ENCODE measurements at regions not wholly inside any gene's neighbourhood (a gene's known extent, or its start where the extent isn't known, plus 50 kb on each side); places are given as distances from the start of the nearest gene placed in this dataset.

DNA sequence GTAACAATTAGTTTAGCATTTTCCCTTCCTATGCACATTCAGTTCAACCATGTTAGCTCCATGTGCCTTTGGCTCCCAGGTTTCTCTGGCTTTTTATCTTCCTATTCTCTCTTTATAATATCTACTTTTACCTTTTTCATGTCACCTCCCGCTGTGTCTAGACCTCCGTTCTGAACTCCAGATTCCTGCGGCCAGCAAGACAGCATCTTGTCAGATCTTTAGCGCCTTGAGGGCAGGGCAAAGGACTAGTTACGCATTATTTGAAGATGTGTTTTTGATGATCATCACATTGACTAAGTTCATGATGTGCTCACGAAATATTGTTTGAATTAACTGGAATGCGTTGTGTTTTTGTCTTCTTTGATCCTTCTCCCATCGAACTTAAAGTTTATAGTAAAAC, 1126.8 kb downstream of the CDH11 start:
- no peak overlapping the region for H3K27ac ChIP-seq
- TF ChIP-seq POLR2A (IDR thresholded peaks at IDR 0.05), result no peak
- TF ChIP-seq, protein P1, sequence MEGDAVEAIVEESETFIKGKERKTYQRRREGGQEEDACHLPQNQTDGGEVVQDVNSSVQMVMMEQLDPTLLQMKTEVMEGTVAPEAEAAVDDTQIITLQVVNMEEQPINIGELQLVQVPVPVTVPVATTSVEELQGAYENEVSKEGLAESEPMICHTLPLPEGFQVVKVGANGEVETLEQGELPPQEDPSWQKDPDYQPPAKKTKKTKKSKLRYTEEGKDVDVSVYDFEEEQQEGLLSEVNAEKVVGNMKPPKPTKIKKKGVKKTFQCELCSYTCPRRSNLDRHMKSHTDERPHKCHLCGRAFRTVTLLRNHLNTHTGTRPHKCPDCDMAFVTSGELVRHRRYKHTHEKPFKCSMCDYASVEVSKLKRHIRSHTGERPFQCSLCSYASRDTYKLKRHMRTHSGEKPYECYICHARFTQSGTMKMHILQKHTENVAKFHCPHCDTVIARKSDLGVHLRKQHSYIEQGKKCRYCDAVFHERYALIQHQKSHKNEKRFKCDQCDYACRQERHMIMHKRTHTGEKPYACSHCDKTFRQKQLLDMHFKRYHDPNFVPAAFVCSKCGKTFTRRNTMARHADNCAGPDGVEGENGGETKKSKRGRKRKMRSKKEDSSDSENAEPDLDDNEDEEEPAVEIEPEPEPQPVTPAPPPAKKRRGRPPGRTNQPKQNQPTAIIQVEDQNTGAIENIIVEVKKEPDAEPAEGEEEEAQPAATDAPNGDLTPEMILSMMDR (IDR thresholded peaks at IDR 0.05), result no peak
- no peak overlapping the region for H3K4me3 ChIP-seq
- no peak for DNase-seq
- H3K36me3 ChIP-seq, result no peaks in the 10 kb centered on the region
- intact Hi-C loops (cut with DNase I; ENCODE audit: low total_unique reads), result no loop called here
- no peaks in the 10 kb centered on the region for H3K27me3 ChIP-seq
- no peaks in the 10 kb centered on the region for H3K9me3 ChIP-seq
- H3K4me1 ChIP-seq, result no peaks in the 10 kb centered on the region

DNA sequence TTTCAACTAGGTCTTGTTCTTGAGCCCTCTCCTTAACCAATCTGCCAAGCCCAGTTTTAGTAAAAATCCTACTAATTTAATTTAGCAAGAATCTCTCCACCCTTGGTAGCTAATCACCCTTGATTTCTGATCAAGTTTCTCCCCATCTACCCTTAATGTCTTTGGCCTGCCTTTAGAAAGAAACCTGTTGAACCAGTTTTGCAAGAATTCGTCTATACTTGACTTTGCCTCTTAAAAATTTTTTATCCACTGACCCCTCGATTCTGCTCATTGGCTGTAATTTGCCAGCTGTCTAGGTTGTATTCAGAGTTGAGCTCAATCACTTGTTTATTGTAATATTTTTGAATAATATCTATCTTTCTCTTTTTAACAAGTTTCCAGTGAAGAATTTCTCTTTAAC, 1138.5 kb downstream of the CDH11 start:
- DNase-seq, result no peak
- intact Hi-C loops (cut with DNase I; ENCODE audit: low total_unique reads), result no loop called here

DNA sequence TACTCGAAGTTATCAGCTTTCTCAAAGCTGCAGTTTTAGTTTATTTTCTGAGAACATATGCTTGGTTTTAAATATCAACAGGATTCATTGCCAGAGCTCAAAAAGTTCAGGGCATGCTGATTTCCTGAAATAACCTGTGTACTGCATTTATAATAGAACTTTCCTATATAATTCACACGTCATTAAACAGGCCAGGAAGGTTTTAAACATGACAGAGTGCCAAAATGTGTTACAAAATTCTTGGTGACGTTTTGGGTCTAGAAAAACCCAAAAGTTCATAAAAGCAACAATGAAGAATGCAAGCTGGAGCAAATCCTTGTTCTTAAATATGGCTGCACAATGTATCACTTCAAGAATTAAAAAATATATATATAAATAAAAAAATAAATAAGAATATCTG, 1139.1 kb downstream of the CDH11 start:
- Histone ChIP-seq H3K27ac (no peak overlapping the region), H3K9me3 (no peaks in the 10 kb centered on the region), H3K27me3 (no peaks in the 10 kb centered on the region), H3K36me3 (no peaks in the 10 kb centered on the region), H3K4me3 (no peak overlapping the region), H3K4me1 (no peaks in the 10 kb centered on the region)
- no peak for DNase-seq
- TF ChIP-seq, protein P1 (IDR thresholded peaks at IDR 0.05), result no peak
- no peak for TF ChIP-seq POLR2A (IDR thresholded peaks at IDR 0.05)
- intact Hi-C loops (cut with DNase I; ENCODE audit: low total_unique reads), result no loop called here

More for the DNA sequence above, 1138.5 kb downstream of the CDH11 start:
- no peaks in the 10 kb centered on the region for H3K36me3 ChIP-seq
- H3K9me3 ChIP-seq, result no peaks in the 10 kb centered on the region
- no peaks in the 10 kb centered on the region for H3K4me1 ChIP-seq
- H3K4me3 ChIP-seq, result no peak overlapping the region
- TF ChIP-seq, protein P1 (IDR thresholded peaks at IDR 0.05), result no peak
- TF ChIP-seq POLR2A (IDR thresholded peaks at IDR 0.05), result no peak
- no peak overlapping the region for H3K27ac ChIP-seq
- H3K27me3 ChIP-seq, result no peaks in the 10 kb centered on the region

DNA sequence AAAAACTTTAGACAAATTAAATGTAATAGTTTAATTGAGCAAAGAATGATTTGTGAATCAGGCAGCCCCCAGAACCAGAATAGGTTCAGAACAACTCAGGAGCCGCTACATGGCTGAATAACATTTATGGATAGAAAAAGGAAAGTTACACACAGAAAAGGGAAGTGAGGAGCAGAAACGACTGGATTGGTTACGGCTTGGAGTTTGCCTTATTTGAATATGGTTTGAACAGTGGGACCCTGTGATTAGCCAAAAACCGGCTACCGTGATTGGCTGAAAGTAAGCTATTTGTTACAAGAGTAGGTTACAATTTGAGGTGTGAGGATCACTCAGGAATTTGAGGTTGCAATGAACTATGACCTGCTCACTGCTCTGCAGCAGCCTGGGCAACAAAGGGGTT, 1139.8 kb downstream of the CDH11 start:
- Histone ChIP-seq H3K36me3 (no peaks in the 10 kb centered on the region), H3K4me1 (no peaks in the 10 kb centered on the region), H3K27me3 (no peaks in the 10 kb centered on the region), H3K9me3 (no peaks in the 10 kb centered on the region), H3K27ac (no peak overlapping the region), H3K4me3 (no peak overlapping the region)
- TF ChIP-seq POLR2A (IDR thresholded peaks at IDR 0.05), result no peak
- TF ChIP-seq, protein P1 (IDR thresholded peaks at IDR 0.05), result no peak
- intact Hi-C loops (cut with DNase I; ENCODE audit: low total_unique reads), result no loop called here
- no peak for DNase-seq

DNA sequence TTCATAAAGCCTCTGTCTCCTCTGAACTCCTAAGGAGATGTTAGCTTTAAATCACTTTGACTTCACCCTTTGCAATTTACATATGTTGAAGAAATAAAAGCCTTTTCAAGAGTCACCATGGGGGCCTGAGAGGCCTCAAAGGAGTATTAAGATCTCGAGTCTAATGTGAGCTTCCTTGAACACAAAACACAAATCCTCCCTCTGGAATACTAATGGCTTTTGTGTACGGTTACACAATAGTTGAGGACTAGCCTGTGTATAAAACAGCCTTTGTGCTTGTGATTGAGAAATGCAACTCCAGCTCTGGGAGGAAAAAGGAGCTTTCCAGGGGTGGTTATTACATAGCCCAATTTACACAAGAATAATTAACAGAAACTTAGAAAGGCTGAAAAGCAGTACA, 1140.2 kb downstream of the CDH11 start:
- Histone ChIP-seq H3K4me1 (no peaks in the 10 kb centered on the region), H3K4me3 (no peak overlapping the region), H3K27me3 (no peaks in the 10 kb centered on the region), H3K9me3 (no peaks in the 10 kb centered on the region), H3K27ac (no peak overlapping the region), H3K36me3 (no peaks in the 10 kb centered on the region)
- no peak for DNase-seq
- no peak for TF ChIP-seq POLR2A (IDR thresholded peaks at IDR 0.05)
- TF ChIP-seq, protein P1 (IDR thresholded peaks at IDR 0.05), result no peak
- intact Hi-C loops (cut with DNase I; ENCODE audit: low total_unique reads), result no loop called here

All from uterus (tissue), 3 donors.